GM12864 (cell line): ENCODE measurements at regions not wholly inside any gene's neighbourhood (a gene's known extent, or its start where the extent isn't known, plus 50 kb on each side); places are given as distances from the start of the nearest gene placed in this dataset.

Source experiments
- DNase-seq: peaks from one replicate; pipeline ENCODE4 v3.0.0-alpha.2; 2011; ENCODE audit warnings: low read depth
- H3K4me3 ChIP-seq: 2 replicates; pipeline ENCODE4 v1.5.1; 2011; ENCODE audit warnings: mild to moderate bottlenecking, low read depth, low read length, control low read depth
- TF ChIP-seq, protein P1 (sequence below): IDR thresholded peaks from 2 replicates; pipeline ENCODE4 v1.5.1; 2011; ENCODE audit warnings: low read depth, mild to moderate bottlenecking, moderate library complexity, low read length, control low read depth, inconsistent platforms; ENCODE audit errors: missing control alignments

- DNase-seq = no peak
- TF ChIP-seq, protein P1, sequence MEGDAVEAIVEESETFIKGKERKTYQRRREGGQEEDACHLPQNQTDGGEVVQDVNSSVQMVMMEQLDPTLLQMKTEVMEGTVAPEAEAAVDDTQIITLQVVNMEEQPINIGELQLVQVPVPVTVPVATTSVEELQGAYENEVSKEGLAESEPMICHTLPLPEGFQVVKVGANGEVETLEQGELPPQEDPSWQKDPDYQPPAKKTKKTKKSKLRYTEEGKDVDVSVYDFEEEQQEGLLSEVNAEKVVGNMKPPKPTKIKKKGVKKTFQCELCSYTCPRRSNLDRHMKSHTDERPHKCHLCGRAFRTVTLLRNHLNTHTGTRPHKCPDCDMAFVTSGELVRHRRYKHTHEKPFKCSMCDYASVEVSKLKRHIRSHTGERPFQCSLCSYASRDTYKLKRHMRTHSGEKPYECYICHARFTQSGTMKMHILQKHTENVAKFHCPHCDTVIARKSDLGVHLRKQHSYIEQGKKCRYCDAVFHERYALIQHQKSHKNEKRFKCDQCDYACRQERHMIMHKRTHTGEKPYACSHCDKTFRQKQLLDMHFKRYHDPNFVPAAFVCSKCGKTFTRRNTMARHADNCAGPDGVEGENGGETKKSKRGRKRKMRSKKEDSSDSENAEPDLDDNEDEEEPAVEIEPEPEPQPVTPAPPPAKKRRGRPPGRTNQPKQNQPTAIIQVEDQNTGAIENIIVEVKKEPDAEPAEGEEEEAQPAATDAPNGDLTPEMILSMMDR = no peak
- H3K4me3 ChIP-seq = no peak overlapping the region
These were observed 308.8 kb upstream of the CPXCR1 start for GRCh38 chrX:88438209-88438608.

- H3K4me3 ChIP-seq = no peak overlapping the region
- no peak for DNase-seq
- TF ChIP-seq, protein P1 = no peak
These were observed 307.1 kb upstream of the CPXCR1 start for GRCh38 chrX:88439935-88440334.
